ENCODE measurements at regions not wholly inside any gene's neighbourhood (a gene's known extent, or its start where the extent isn't known, plus 50 kb on each side); places are given as distances from the start of the nearest gene placed in this dataset.
"Not testable (repeated sequence)": the region's sequence is repeated elsewhere in the genome, so short reads cannot be mapped to it uniquely, and the experiment has no call there.

DNA sequence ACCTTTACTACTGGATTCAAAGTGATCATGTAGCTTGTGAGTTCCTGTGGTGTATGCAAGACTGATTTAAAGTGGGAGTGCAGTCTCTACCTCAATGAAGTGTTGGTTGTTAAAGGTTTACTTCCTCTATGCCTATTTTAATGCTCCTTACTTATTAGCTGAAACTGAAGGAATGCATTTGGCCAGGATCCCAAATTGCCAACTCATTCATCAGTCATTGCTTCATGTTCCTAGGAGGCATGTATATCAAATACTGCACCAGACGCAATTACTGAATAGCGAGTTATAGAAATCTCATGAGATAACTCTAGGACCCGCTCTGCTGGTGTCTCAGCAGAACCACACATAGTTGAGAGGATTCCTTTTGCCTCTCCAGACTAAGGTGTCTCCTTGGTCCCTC lies 143.0 kb upstream of the RPS23 start:
- Mint-ChIP-seq H3K36me3 (ENCODE audit: low read depth) (peaks cover 4% of the 10 kb centered on the region), H3K27ac (no peak overlapping the region), H3K9me3 (no peaks in the 10 kb centered on the region), H3K4me1 (peaks cover 5% of the 10 kb centered on the region), H3K4me3 (no peak overlapping the region), H3K27me3 (no peaks in the 10 kb centered on the region)
- no peak for DNase-seq
- CTCF ChIA-PET = interaction anchor here (0.6 kb wide), 1 partner anchor 888 kb away, joined by 4 read pairs; no protein-coding TSS in a partner anchor
- POLR2A ChIA-PET = no interaction called here

DNA sequence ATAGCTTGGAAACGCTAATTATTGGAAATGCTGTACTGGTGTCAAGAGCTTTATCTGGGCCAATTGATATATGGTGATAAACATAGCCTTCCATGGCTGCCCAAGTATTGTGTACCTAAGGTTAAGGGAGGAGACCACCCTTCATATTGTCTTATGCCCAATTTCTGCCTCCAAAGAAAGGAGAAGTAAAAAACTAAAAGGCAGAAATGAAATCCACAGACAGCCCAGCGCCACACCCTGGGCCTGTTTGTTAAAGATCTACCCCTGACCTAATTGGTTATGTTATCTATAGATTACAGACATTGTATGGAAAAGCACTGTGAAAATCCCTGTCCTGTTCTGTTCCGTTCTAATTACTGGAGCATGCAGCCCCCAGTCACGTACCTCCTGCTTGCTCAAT lies 142.4 kb upstream of the RPS23 start:
- POLR2A ChIA-PET = not testable (repeated sequence)

GRCh38 chr5:82419559-82420332 lies 141.6 kb upstream of the RPS23 start:
- no peak overlapping the region for H3K4me3 Mint-ChIP-seq
- H3K36me3 Mint-ChIP-seq (ENCODE audit: low read depth) = peaks cover 4% of the 10 kb centered on the region
- peaks cover 5% of the 10 kb centered on the region for H3K4me1 Mint-ChIP-seq
- DNase-seq = no peak
- no peaks in the 10 kb centered on the region for H3K27me3 Mint-ChIP-seq
- H3K9me3 Mint-ChIP-seq = no peaks in the 10 kb centered on the region
- POLR2A ChIA-PET = interaction anchor here (0.6 kb wide), 1 partner anchor 554 kb away, joined by 3 read pairs; no protein-coding TSS in a partner anchor
- CTCF ChIA-PET = no interaction called here
- no peak overlapping the region for H3K27ac Mint-ChIP-seq

More for the DNA sequence above, 142.4 kb upstream of the RPS23 start:
- H3K9me3 Mint-ChIP-seq; H3K4me3 Mint-ChIP-seq; H3K27ac Mint-ChIP-seq; CTCF ChIA-PET; H3K27me3 Mint-ChIP-seq; H3K36me3 Mint-ChIP-seq (ENCODE audit: low read depth); DNase-seq; H3K4me1 Mint-ChIP-seq: not testable (repeated sequence)

DNA sequence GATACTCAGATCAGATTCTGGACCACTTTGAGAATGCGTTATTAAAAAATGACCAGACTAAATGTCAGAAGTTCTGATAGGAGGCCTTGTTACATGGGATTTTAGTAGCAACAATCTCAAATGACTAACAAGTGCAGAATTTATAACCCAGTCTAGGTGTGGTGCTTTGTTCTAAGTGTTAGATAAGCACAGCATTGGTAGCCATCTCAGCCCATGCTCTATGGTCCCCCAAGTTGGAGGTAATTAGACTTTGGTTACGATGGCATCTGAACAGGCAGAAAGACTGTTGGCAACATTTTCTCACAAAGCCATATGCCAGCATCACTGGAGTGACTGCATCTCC lies 140.4 kb upstream of the RPS23 start:
- DNase-seq = no peak
- Mint-ChIP-seq H3K4me1 (peaks cover 7% of the 10 kb centered on the region), H3K9me3 (no peaks in the 10 kb centered on the region), H3K27me3 (no peaks in the 10 kb centered on the region), H3K4me3 (no peak overlapping the region), H3K27ac (no peak overlapping the region), H3K36me3 (ENCODE audit: low read depth) (peaks cover 2% of the 10 kb centered on the region)
- CTCF ChIA-PET = no interaction called here
- POLR2A ChIA-PET = no interaction called here

DNA sequence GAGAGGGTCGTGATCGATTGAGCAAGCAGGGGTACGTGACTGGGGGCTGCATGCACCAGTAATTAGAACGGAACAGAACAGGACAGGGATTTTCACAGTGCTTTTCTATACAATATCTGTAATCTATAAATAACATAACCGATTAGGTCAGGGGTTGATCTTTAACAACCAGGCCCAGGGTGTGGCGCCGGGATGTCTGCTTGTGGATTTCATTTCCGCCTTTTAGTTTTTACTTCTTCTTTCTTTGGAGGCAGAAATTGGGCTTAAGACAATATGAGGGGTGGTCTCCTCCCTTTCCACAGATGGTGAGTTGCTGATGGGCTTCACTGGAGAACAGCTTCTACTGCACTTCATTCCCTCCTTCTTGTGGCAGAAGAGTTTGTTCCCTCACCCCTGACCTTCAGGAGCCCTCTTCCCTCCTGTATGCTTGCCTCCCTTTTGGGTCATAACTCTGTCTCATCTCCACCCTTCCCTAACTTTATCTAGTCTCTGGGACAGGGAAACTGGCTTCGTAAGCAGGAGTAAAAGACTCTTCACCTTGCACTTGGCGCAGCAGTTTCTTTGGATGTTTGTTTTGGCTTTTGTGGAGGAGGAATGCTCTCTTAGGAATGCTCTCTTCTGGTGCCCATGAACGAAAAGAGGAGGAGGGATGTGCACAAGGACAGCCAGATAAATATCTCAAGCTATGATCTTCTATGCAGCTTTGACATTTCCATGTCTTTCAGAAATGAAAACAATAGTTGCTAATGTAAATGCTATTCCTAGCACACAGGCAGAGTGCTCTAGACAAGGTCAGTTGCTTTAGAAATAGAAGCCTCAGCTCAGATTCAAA lies 139.8 kb upstream of the RPS23 start:
- DNase-seq = no peak
- no peaks in the 10 kb centered on the region for H3K36me3 Mint-ChIP-seq (ENCODE audit: low read depth)
- H3K4me3 Mint-ChIP-seq = no peak overlapping the region
- ChIA-PET CTCF (no interaction called here), POLR2A (no interaction called here)
- H3K27ac Mint-ChIP-seq = no peak overlapping the region
- peaks cover 7% of the 10 kb centered on the region for H3K4me1 Mint-ChIP-seq
- no peaks in the 10 kb centered on the region for H3K27me3 Mint-ChIP-seq
- H3K9me3 Mint-ChIP-seq = no peaks in the 10 kb centered on the region

GRCh38 chr5:82416512-82416911 lies 138.4 kb upstream of the RPS23 start:
- Mint-ChIP-seq H3K36me3 (ENCODE audit: low read depth) (no peaks in the 10 kb centered on the region), H3K27ac (no peak overlapping the region), H3K4me3 (no peak overlapping the region), H3K27me3 (no peaks in the 10 kb centered on the region), H3K9me3 (no peaks in the 10 kb centered on the region), H3K4me1 (peaks cover 2% of the 10 kb centered on the region)
- POLR2A ChIA-PET = no interaction called here
- no peak for DNase-seq
- CTCF ChIA-PET = no interaction called here

GRCh38 chr5:82414041-82414388 lies 135.9 kb upstream of the RPS23 start:
- H3K4me1 Mint-ChIP-seq = peaks cover 2% of the 10 kb centered on the region
- no peak for DNase-seq
- H3K36me3 Mint-ChIP-seq (ENCODE audit: low read depth) = no peaks in the 10 kb centered on the region
- H3K27ac Mint-ChIP-seq = no peak overlapping the region
- no peaks in the 10 kb centered on the region for H3K27me3 Mint-ChIP-seq
- POLR2A ChIA-PET = no interaction called here
- no peaks in the 10 kb centered on the region for H3K9me3 Mint-ChIP-seq
- H3K4me3 Mint-ChIP-seq = no peak overlapping the region
- CTCF ChIA-PET = no interaction called here

- ChIA-PET POLR2A (no interaction called here), CTCF (no interaction called here)
- no peak for DNase-seq
- no peak overlapping the region for H3K4me3 Mint-ChIP-seq
- H3K36me3 Mint-ChIP-seq (ENCODE audit: low read depth) = no peaks in the 10 kb centered on the region
- H3K27ac Mint-ChIP-seq = no peak overlapping the region
- no peaks in the 10 kb centered on the region for H3K9me3 Mint-ChIP-seq
- peaks cover 2% of the 10 kb centered on the region for H3K4me1 Mint-ChIP-seq
- no peaks in the 10 kb centered on the region for H3K27me3 Mint-ChIP-seq
Observed at GRCh38 chr5:82413302-82414040, 135.3 kb upstream of the RPS23 start.

DNA sequence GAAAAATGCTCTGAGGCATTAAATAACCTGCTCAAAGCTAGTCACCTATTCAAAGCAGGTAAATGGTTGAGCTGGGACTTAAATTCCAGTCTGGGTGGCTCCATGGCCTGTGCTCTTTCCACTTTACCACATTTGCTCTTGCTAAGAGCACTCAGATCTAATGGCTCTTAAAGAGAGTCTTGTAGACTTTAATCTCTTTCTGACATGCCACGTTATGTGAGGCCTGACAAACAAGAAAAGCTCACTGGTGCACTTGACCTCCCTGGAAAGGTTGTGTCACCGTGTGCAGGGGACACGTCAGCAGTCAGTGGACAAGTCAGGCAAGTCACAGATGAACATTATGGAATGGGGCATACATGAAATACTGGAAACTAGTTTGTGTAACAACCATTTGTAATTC lies 129.9 kb upstream of the RPS23 start:
- H3K4me1 Mint-ChIP-seq = no peaks in the 10 kb centered on the region
- POLR2A ChIA-PET = no interaction called here
- H3K27me3 Mint-ChIP-seq = no peaks in the 10 kb centered on the region
- no peak overlapping the region for H3K4me3 Mint-ChIP-seq
- no peaks in the 10 kb centered on the region for H3K36me3 Mint-ChIP-seq (ENCODE audit: low read depth)
- no peak for DNase-seq
- no peak overlapping the region for H3K27ac Mint-ChIP-seq
- H3K9me3 Mint-ChIP-seq = peaks cover 4% of the 10 kb centered on the region
- CTCF ChIA-PET = no interaction called here

GRCh38 chr5:82406205-82406773 lies 128.1 kb upstream of the RPS23 start:
- POLR2A ChIA-PET = no interaction called here

GRCh38 chr5:82405618-82406204 lies 127.6 kb upstream of the RPS23 start:
- POLR2A ChIA-PET = no interaction called here
- H3K9me3 Mint-ChIP-seq = peaks cover 8% of the 10 kb centered on the region

More at GRCh38 chr5:82406205-82406773, 128.1 kb upstream of the RPS23 start:
- CTCF ChIA-PET = no interaction called here
- Mint-ChIP-seq H3K9me3 (peaks cover 8% of the 10 kb centered on the region), H3K36me3 (ENCODE audit: low read depth) (no peaks in the 10 kb centered on the region), H3K27me3 (no peaks in the 10 kb centered on the region), H3K4me1 (no peaks in the 10 kb centered on the region), H3K27ac (no peak overlapping the region), H3K4me3 (no peak overlapping the region)
- no peak for DNase-seq

DNA sequence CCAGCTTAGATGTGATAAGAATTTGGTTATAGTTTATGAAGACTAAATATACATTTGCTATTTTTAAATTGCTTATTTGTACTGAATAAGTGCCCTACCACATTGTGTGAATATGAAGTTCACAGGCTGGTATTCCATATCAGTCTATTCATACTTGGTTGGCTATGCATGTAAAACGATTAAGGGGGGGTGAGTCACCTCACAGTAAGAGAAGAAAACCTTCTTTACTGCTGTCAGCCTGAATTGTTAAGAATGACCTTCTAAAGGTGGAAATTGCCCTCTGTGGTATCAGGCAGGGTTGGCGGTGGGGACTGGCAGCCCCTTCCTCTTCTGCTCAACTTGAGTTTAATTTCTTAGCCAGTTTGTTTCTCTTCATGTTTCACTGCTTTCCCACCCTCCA lies 127.0 kb upstream of the RPS23 start:
- ChIA-PET CTCF (no interaction called here), POLR2A (no interaction called here)
- H3K9me3 Mint-ChIP-seq = peaks cover 8% of the 10 kb centered on the region
- no peaks in the 10 kb centered on the region for H3K36me3 Mint-ChIP-seq (ENCODE audit: low read depth)
- no peak overlapping the region for H3K27ac Mint-ChIP-seq
- no peaks in the 10 kb centered on the region for H3K4me1 Mint-ChIP-seq
- H3K27me3 Mint-ChIP-seq = no peaks in the 10 kb centered on the region
- no peak overlapping the region for H3K4me3 Mint-ChIP-seq
- DNase-seq = no peak

More at GRCh38 chr5:82405618-82406204, 127.6 kb upstream of the RPS23 start:
- CTCF ChIA-PET = no interaction called here
- no peaks in the 10 kb centered on the region for H3K4me1 Mint-ChIP-seq
- DNase-seq = no peak
- H3K36me3 Mint-ChIP-seq (ENCODE audit: low read depth) = no peaks in the 10 kb centered on the region
- no peaks in the 10 kb centered on the region for H3K27me3 Mint-ChIP-seq
- no peak overlapping the region for H3K4me3 Mint-ChIP-seq
- no peak overlapping the region for H3K27ac Mint-ChIP-seq

GRCh38 chr5:82404382-82404945 lies 126.3 kb upstream of the RPS23 start:
- Mint-ChIP-seq H3K36me3 (ENCODE audit: low read depth) (no peaks in the 10 kb centered on the region), H3K4me1 (no peaks in the 10 kb centered on the region), H3K27ac (no peak overlapping the region), H3K9me3 (peaks cover 8% of the 10 kb centered on the region), H3K27me3 (no peaks in the 10 kb centered on the region), H3K4me3 (no peak overlapping the region)
- POLR2A ChIA-PET = no interaction called here
- CTCF ChIA-PET = no interaction called here
- DNase-seq = no peak
